ENCODE measurements at regions not wholly inside any gene's neighbourhood (a gene's known extent, or its start where the extent isn't known, plus 50 kb on each side); places are given as distances from the start of the nearest gene placed in this dataset.

DNA sequence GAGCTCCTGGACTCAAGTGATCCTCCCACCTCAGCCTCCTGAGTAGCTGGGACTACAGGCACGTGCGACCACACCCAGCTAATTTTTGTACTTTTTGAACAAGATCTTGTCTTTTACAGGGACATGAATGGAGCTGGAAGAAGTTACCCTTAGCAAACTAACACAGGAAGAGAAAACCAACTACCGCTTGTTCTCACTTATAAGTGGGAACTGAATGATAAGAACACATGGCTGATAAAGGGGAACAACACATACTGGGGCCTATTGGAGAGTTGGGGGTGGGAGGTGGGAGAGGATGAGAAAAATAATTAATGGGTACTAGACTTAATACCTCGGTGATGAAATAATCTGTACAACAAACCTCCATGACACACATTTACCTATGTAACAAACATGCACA, 70.9 kb upstream of the INHBA start:
- H3K27ac Mint-ChIP-seq, result no peak overlapping the region
- peaks cover 9% of the 10 kb centered on the region for H3K4me1 Mint-ChIP-seq
- H3K36me3 Mint-ChIP-seq, result no peaks in the 10 kb centered on the region
- no peaks in the 10 kb centered on the region for H3K27me3 Mint-ChIP-seq
- H3K4me3 Mint-ChIP-seq, result no peak overlapping the region
- no peak for ATAC-seq
- H3K9me3 Mint-ChIP-seq, result peaks cover 9% of the 10 kb centered on the region

DNA sequence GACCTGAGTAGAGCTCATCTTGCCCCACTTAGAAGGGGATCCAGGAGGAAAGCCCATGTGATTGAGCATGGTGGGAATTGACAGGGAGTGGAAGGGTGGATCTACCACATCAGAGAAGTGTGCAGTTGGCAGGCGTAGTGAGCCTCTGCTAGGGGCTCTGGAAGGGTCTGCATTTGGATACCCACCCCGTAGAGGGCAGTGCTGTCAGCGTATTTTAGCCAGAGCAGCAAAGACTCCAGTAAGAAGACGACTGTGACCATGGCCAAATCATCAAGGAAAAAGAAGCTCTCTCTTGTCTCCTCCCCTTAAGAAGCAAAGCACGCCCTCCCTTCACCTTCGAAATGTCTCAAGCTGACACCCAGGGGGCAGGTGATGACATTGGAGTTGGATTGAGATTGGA, 68.8 kb upstream of the INHBA start:
- H3K27ac Mint-ChIP-seq, result no peak overlapping the region
- no peak overlapping the region for H3K4me3 Mint-ChIP-seq

DNA sequence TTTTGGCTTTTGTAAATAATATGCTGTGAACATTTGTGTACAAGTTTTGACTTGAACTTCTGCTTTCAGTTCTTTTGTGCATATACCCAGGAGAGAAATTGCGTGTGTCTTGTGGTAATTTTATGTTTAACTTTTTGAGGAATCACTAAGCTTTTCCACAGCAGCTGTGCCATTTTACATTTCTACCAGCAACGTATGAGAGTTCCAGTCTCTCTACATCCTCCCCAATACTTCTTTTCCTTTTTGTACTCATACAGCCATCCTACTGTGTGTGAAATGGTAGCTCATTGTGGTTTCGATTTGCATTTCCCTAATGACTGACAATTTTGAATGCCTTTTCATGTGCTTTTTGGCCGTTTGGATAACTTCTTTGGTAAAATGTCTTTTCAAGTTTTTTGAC, 66.3 kb upstream of the INHBA start:
- Mint-ChIP-seq H3K4me3 (no peak overlapping the region), H3K9me3 (peaks cover 12% of the 10 kb centered on the region), H3K36me3 (no peaks in the 10 kb centered on the region), H3K4me1 (peaks cover 9% of the 10 kb centered on the region), H3K27ac (no peak overlapping the region), H3K27me3 (no peaks in the 10 kb centered on the region)
- ATAC-seq, result no peak

More for the DNA sequence above, 68.8 kb upstream of the INHBA start:
- Mint-ChIP-seq H3K36me3 (no peaks in the 10 kb centered on the region), H3K9me3 (peaks cover 9% of the 10 kb centered on the region), H3K27me3 (no peaks in the 10 kb centered on the region), H3K4me1 (peaks cover 9% of the 10 kb centered on the region)
- no peak for ATAC-seq

DNA sequence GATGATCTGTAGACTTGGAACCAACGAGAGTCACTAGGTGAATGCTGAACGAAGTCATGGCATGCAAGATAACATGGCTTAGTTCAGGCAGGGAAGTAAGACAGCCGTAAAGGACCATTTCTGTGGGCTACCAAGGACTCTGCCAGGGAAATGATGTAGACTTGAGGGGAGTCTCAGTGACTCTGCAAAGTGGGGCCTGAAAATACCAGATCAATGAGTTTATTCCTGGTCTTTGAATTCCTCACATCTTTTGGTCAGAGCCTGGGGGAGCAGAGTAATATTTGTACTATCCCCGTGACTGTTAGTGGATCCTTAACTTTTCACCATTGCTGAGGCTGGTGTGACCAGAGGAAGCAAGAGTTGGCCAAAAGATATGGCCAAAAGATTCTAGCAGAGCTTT, 60.7 kb upstream of the INHBA start:
- no peak for ATAC-seq
- Mint-ChIP-seq H3K27me3 (no peaks in the 10 kb centered on the region), H3K36me3 (no peaks in the 10 kb centered on the region), H3K9me3 (peaks cover 3% of the 10 kb centered on the region), H3K4me3 (no peak overlapping the region), H3K4me1 (no peaks in the 10 kb centered on the region), H3K27ac (no peak overlapping the region)

DNA sequence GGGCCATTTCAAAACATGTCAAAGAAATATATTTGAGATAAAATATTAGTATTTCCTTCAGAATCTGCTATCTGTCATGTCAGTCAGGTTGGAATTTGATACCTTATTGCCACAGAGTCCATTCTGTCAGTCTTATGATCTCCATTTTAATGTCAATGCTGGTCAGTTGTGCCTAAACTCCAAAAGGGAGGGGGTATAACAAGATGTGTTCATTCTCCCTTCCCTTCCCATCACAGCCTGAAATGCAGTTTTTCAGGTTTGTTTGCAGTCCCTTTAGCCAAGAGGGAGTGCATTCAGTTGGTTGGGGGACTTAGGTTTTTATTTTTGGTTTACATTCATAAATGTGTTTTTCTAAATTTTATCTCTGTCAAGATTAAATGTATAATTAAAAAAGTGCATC, 59.8 kb upstream of the INHBA start:
- Mint-ChIP-seq H3K36me3 (no peaks in the 10 kb centered on the region), H3K4me3 (no peak overlapping the region), H3K27ac (no peak overlapping the region), H3K9me3 (peaks cover 3% of the 10 kb centered on the region), H3K27me3 (no peaks in the 10 kb centered on the region), H3K4me1 (no peaks in the 10 kb centered on the region)
- no peak for ATAC-seq

DNA sequence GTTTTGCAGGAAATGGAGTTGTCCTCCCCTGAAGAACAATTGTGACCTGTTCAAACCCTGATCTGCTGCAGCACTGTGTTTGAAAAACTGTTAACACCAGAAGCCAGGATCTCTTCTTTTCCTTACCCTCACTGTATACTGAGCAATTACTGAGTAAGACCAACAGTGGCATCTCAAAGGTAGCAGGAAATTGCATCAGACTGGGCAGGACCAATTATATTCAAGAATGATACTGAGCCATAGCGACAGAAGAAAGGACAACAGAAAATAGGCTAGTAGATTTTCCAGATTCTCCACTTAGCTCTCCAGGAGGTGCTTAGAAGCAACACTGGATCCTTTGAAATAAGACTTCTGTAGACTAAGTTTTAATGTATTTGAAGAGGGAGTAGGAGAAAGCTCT, 57.4 kb upstream of the INHBA start:
- Mint-ChIP-seq H3K36me3 (no peaks in the 10 kb centered on the region), H3K27ac (no peak overlapping the region), H3K4me3 (no peak overlapping the region), H3K9me3 (peaks cover 9% of the 10 kb centered on the region), H3K27me3 (no peaks in the 10 kb centered on the region), H3K4me1 (no peaks in the 10 kb centered on the region)
- ATAC-seq, result no peak

DNA sequence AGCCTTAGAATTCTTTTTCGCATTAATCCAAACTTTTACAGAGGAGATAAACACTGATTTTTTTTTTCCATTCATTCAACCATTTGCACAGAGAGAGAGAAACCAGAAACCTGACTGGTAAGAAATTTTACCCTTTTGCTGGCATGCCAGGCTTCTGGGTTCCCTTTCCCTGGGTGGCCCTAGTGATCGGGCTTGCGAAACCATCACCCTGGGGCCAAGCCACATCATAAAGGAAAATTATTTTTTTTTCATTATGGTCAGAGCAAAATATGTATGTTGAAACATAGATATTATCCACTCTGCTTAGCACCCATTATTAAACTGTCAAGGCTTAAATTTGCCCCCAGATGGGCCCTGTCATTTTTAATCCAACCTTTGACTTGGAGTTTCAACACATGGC, 55.4 kb upstream of the INHBA start:
- Mint-ChIP-seq H3K4me1 (no peaks in the 10 kb centered on the region), H3K36me3 (no peaks in the 10 kb centered on the region), H3K27ac (no peak overlapping the region), H3K9me3 (peaks cover 8% of the 10 kb centered on the region), H3K27me3 (no peaks in the 10 kb centered on the region), H3K4me3 (no peak overlapping the region)
- ATAC-seq, result no peak

DNA sequence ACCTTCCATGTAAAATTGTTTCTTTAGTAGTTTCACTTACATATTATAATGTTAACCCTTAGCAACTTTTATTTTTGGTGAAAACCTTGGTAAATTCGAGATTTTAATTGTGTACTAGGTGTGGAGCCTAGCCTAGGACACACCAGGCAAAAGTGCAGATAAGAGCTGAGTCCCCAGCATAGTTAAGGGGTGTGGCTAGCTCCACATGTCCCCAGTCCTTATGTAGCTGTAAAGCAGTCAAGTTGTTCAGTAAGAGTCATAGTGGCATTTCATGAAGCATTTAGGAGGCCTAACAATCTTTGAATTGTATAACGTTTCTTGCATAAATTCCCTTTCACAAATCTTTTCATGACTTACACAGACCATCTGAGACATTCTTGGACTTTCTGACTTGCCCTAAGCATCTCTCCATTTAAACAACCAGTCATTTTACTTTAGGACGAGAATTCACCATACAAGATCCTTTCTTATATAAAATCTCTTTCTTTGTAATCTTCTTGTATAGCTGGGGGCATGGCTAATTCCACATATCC, 53.8 kb upstream of the INHBA start:
- Mint-ChIP-seq H3K27ac (no peak overlapping the region), H3K4me1 (no peaks in the 10 kb centered on the region), H3K36me3 (no peaks in the 10 kb centered on the region), H3K9me3 (peaks cover 8% of the 10 kb centered on the region), H3K27me3 (no peaks in the 10 kb centered on the region), H3K4me3 (no peak overlapping the region)
- ATAC-seq, result no peak

DNA sequence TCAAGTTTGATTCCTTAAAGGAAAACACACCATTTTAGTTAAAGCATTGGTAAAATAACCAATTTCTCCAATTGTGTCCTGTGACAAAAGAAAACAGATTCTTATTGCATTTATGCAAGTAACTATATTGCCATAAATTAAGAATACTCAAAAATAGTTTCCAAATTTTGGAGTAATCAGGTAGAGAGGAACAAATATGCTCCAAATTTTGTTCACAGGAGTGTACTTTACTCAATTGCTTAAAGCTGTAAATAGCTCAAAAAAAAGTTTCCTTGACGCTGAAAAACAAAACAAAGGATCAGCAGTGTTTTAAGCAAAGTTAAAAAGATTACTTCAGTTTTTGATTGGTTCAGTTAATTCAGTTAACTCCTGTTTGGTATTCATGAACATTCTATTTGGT, 52.2 kb upstream of the INHBA start:
- no peak for ATAC-seq
- Mint-ChIP-seq H3K4me3 (no peak overlapping the region), H3K36me3 (no peaks in the 10 kb centered on the region), H3K27me3 (no peaks in the 10 kb centered on the region), H3K27ac (no peak overlapping the region), H3K9me3 (peaks cover 8% of the 10 kb centered on the region), H3K4me1 (no peaks in the 10 kb centered on the region)

DNA sequence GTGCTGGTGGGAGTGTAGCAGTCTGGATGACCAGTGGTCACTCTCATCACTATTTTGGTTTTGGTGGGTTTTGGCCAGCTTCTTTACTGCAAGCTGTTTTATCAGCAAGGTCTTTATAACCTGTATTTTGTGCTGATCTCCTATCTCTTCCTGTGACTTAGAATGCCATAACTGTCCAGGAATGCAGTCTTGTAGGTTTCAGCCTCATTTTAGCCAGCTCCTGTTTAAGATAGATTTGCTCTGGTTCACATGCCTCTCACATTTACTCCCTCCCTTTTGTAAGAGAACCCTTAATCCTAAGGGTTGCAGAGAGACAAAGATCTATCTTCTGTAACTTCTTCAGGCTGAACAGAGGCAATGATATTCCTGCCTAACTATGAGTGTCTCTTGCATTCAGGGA, 51.2 kb upstream of the INHBA start:
- Mint-ChIP-seq H3K27me3 (no peaks in the 10 kb centered on the region), H3K9me3 (peaks cover 8% of the 10 kb centered on the region), H3K4me3 (no peak overlapping the region), H3K4me1 (no peaks in the 10 kb centered on the region), H3K27ac (no peak overlapping the region), H3K36me3 (no peaks in the 10 kb centered on the region)
- ATAC-seq, result no peak
